HG03460 (cell line): ENCODE measurements at regions not wholly inside any gene's neighbourhood (a gene's known extent, or its start where the extent isn't known, plus 50 kb on each side); places are given as distances from the start of the nearest gene placed in this dataset.
A peak's percentile ranks its signal among the peaks of the same experiment; 100 is the strongest.

Experiments used
- ATAC-seq: cut with Tn5 transposase; IDR thresholded peaks from one replicate; pipeline ENCODE4 v1.9.1; 2021; ENCODE audit not compliant: unreplicated experiment

- ATAC-seq, result peak; percentile 70
These were observed 82.2 kb upstream of the ITGA4 start for GRCh38 chr2:181374781-181375675.

GRCh38 chr2:181376442-181376841, 80.7 kb upstream of the ITGA4 start:
- ATAC-seq, result no peak

- ATAC-seq, result no peak
These were observed 80.2 kb upstream of the ITGA4 start for GRCh38 chr2:181376999-181377398.

GRCh38 chr2:181378491-181378890, 78.7 kb upstream of the ITGA4 start:
- ATAC-seq, result no peak

- ATAC-seq, result no peak
These were observed 76.6 kb upstream of the ITGA4 start for GRCh38 chr2:181380581-181380980.

- no peak for ATAC-seq
These were observed 72.3 kb upstream of the ITGA4 start for GRCh38 chr2:181384923-181385322.

- no peak for ATAC-seq
These were observed 67.7 kb upstream of the ITGA4 start for GRCh38 chr2:181389524-181389923.

- peak; percentile 66 for ATAC-seq
These were observed 63.7 kb upstream of the ITGA4 start for GRCh38 chr2:181393472-181393871.

GRCh38 chr2:181394741-181395437, 62.3 kb upstream of the ITGA4 start:
- no peak for ATAC-seq

GRCh38 chr2:181395851-181396250, 61.3 kb upstream of the ITGA4 start:
- no peak for ATAC-seq

- ATAC-seq, result no peak
These were observed 60.7 kb upstream of the ITGA4 start for GRCh38 chr2:181396256-181397123.

- ATAC-seq, result no peak
These were observed 59.9 kb upstream of the ITGA4 start for GRCh38 chr2:181397331-181397730.

- no peak for ATAC-seq
These were observed 59.2 kb upstream of the ITGA4 start for GRCh38 chr2:181398000-181398399.

- ATAC-seq, result no peak
These were observed 58.2 kb upstream of the ITGA4 start for GRCh38 chr2:181399027-181399426.

- ATAC-seq, result no peak
These were observed 52.7 kb upstream of the ITGA4 start for GRCh38 chr2:181404472-181404871.

GRCh38 chr2:181407171-181407570, 50.0 kb upstream of the ITGA4 start:
- no peak for ATAC-seq
